ENCODE measurements at regions not wholly inside any gene's neighbourhood (a gene's known extent, or its start where the extent isn't known, plus 50 kb on each side); places are given as distances from the start of the nearest gene placed in this dataset.

GRCh38 chr6:112603726-112604125 is 256.6 kb downstream of the RFPL4B start:
- no peaks in the 10 kb centered on the region for H3K4me1 ChIP-seq (ENCODE audit: control insufficient read depth in 4 of 4, insufficient read depth in 4 of 4, low read length in 3 of 4)
- no peak overlapping the region for H3K27ac ChIP-seq (ENCODE audit: low read depth in 1 of 2, low read length in 2 of 2)
- H3K4me3 ChIP-seq (ENCODE audit: low read depth in 1 of 3, low read length in 3 of 3): no peak overlapping the region
- 77% methylated on average over 1 of the region's 1 CpG for WGBS
- no peak for DNase-seq (ENCODE audit: low spot score)
- no peak for TF ChIP-seq HNF4A (conservative IDR thresholded peaks at IDR 0.05)
- TF ChIP-seq GABPA (IDR thresholded peaks at IDR 0.05 in 1 of 2, conservative IDR thresholded peaks at IDR 0.05 in 1 of 2): no peak
- TF ChIP-seq, protein P1, sequence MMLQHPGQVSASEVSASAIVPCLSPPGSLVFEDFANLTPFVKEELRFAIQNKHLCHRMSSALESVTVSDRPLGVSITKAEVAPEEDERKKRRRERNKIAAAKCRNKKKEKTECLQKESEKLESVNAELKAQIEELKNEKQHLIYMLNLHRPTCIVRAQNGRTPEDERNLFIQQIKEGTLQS (IDR thresholded peaks at IDR 0.05): no peak
- TF ChIP-seq FOXA1 (IDR thresholded peaks at IDR 0.05): no peak
- TF ChIP-seq RXRA (IDR thresholded peaks at IDR 0.05): no peak
- TF ChIP-seq FOXA2 (IDR thresholded peaks at IDR 0.05): no peak
- no peak for TF ChIP-seq SP1 (IDR thresholded peaks at IDR 0.05)
- TF ChIP-seq EGR1 (IDR thresholded peaks at IDR 0.05; ENCODE audit: low read depth in 2 of 2): no peak
- TF ChIP-seq YY1 (IDR thresholded peaks at IDR 0.05): no peak
- TF ChIP-seq, protein P2, sequence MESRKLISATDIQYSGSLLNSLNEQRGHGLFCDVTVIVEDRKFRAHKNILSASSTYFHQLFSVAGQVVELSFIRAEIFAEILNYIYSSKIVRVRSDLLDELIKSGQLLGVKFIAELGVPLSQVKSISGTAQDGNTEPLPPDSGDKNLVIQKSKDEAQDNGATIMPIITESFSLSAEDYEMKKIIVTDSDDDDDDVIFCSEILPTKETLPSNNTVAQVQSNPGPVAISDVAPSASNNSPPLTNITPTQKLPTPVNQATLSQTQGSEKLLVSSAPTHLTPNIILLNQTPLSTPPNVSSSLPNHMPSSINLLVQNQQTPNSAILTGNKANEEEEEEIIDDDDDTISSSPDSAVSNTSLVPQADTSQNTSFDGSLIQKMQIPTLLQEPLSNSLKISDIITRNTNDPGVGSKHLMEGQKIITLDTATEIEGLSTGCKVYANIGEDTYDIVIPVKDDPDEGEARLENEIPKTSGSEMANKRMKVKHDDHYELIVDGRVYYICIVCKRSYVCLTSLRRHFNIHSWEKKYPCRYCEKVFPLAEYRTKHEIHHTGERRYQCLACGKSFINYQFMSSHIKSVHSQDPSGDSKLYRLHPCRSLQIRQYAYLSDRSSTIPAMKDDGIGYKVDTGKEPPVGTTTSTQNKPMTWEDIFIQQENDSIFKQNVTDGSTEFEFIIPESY (IDR thresholded peaks at IDR 0.05): no peak
- no peak for TF ChIP-seq REST (IDR thresholded peaks at IDR 0.05)
- TF ChIP-seq HNF4G (IDR thresholded peaks at IDR 0.05): no peak
- TF ChIP-seq NR2F2 (IDR thresholded peaks at IDR 0.05): no peak
- TF ChIP-seq, protein P3, sequence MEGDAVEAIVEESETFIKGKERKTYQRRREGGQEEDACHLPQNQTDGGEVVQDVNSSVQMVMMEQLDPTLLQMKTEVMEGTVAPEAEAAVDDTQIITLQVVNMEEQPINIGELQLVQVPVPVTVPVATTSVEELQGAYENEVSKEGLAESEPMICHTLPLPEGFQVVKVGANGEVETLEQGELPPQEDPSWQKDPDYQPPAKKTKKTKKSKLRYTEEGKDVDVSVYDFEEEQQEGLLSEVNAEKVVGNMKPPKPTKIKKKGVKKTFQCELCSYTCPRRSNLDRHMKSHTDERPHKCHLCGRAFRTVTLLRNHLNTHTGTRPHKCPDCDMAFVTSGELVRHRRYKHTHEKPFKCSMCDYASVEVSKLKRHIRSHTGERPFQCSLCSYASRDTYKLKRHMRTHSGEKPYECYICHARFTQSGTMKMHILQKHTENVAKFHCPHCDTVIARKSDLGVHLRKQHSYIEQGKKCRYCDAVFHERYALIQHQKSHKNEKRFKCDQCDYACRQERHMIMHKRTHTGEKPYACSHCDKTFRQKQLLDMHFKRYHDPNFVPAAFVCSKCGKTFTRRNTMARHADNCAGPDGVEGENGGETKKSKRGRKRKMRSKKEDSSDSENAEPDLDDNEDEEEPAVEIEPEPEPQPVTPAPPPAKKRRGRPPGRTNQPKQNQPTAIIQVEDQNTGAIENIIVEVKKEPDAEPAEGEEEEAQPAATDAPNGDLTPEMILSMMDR (IDR thresholded peaks at IDR 0.05; ENCODE audit: low read depth, low read length, missing input control): no peak
- TF ChIP-seq MAX (IDR thresholded peaks at IDR 0.05): no peak
- TF ChIP-seq JUND (IDR thresholded peaks at IDR 0.05): no peak
- no peak for TF ChIP-seq TAF1 (conservative IDR thresholded peaks at IDR 0.05)
- H3K27me3 ChIP-seq (ENCODE audit: control insufficient read depth in 4 of 4, insufficient read depth in 4 of 4, low read length in 3 of 4): no peaks in the 10 kb centered on the region
- no peaks in the 10 kb centered on the region for H3K36me3 ChIP-seq (ENCODE audit: control insufficient read depth in 4 of 4, insufficient read depth in 3 of 4, low read depth in 1 of 4, low read length in 3 of 4)
- no peaks in the 10 kb centered on the region for H3K9me3 ChIP-seq (ENCODE audit: control insufficient read depth in 4 of 4, low read length in 3 of 4)
- H3K9ac ChIP-seq (ENCODE audit: low read depth in 1 of 2, low read length in 2 of 2): no peak overlapping the region
